Adipocyte (in vitro differentiated cells): ENCODE measurements at regions not wholly inside any gene's neighbourhood (a gene's known extent, or its start where the extent isn't known, plus 50 kb on each side); places are given as distances from the start of the nearest gene placed in this dataset.
"Not testable (repeated sequence)": the region's sequence is repeated elsewhere in the genome, so short reads cannot be mapped to it uniquely, and the experiment has no call there.

Source experiments
- DNase-seq: peaks from one replicate; pipeline ENCODE4 v3.0.0-alpha.2; 2015; ENCODE audit warnings: low read depth
- H3K27me3 ChIP-seq: replicated peaks from 2 replicates; pipeline ENCODE4 v1.7.0; 2013; ENCODE audit warnings: mild to moderate bottlenecking, low read length, moderate library complexity; ENCODE audit not compliant: control insufficient read depth, insufficient read depth
- H3K36me3 ChIP-seq: 2 replicates; pipeline ENCODE4 v1.7.0; 2013; ENCODE audit warnings: low read length, mild to moderate bottlenecking, moderate library complexity; ENCODE audit not compliant: control insufficient read depth, insufficient read depth, severe bottlenecking
- H3K4me1 ChIP-seq: 2 replicates; pipeline ENCODE4 v1.7.0; 2013; ENCODE audit warnings: mild to moderate bottlenecking, low read length, moderate library complexity; ENCODE audit not compliant: control insufficient read depth, insufficient read depth
- H3K4me3 ChIP-seq: 2 replicates; pipeline ENCODE4 v1.7.0; 2013; ENCODE audit warnings: mild to moderate bottlenecking, low read length, moderate library complexity
- H3K9ac ChIP-seq: 2 replicates; pipeline ENCODE4 v1.7.0; 2013; ENCODE audit warnings: mild to moderate bottlenecking, low read length, moderate library complexity
- H3K9me3 ChIP-seq: 2 replicates; pipeline ENCODE4 v1.7.0; 2013; ENCODE audit warnings: mild to moderate bottlenecking, low read length, moderate library complexity; ENCODE audit not compliant: control insufficient read depth

DNA sequence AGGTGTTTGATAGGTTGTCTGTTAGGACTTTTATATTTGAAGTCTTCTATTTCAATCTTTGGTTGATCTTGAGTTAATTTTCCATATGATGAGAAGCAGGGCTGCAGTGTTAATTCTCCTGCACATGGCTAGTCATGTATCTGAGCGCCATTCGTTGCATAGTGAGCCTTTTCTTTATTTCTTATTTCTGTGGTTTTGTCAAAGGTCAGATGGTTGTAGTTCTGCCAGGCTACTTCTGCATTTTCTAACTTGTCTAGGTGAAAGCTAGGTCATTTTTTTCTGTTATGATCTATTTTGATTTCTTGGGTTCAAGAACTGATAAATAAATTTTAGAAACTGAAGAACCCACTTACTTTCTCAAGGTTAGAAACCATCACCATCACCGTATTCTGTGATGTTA is 56.7 kb downstream of the CCDC74A start:
- Histone ChIP-seq H3K36me3 (no peaks in the 10 kb centered on the region), H3K27me3 (peaks cover 19% of the 10 kb centered on the region), H3K9me3 (peaks cover 4% of the 10 kb centered on the region), H3K9ac (no peak overlapping the region), H3K4me3 (no peak overlapping the region), H3K4me1 (no peaks in the 10 kb centered on the region)
- DNase-seq, result no peak

DNA sequence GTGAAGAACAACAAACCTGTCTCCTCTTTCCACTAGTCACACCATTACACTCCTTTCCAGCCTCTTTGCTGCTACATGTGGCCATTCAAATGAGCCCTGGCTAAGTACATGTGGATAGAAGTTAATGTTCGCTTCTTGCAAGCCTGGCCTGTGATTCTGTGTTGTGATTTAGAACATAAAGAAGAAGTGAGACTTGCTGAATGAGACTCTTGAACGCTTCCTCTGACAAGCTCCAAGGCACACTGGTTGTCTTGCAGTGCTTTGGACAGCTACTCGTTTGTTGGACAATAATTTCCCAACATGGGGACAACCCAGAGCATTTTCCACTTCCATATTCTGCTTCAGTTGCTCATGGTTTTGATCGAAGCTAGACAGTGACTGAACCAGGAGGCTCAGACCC is 57.3 kb downstream of the CCDC74A start:
- no peak for DNase-seq

DNA sequence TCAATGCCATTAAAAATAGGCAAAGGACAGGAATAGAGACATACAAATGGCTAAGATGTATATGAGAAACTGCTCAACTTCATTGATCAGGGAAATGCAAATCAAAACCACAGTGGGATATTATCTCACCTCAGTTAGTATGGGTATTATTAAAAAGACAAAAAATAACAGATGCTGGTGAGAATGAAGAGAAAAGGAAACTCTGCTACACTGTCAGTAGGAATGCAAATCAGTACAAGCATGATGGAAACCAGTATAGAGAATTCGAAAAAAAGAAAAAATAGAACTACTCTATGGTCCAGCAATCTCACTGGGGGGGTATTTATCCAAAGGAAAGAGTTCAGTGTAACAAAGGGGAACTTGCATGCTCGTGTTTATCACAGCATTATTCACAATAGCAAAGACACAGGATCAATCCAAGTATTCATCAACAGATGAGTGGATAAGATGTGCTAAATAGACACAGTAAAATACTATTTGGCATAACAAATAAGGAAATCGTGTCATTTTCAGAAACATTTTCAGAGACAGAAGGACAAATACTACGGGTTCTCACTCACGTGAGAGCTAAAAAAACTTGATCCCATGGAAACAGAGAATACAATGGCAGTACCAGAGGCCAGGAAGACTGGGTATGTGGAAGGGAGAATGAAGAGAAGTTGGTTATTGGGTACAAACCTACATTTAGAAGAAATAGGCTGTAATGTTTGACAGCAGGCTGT is 60.6 kb downstream of the CCDC74A start:
- no peak for DNase-seq
- Histone ChIP-seq H3K4me3 (no peak overlapping the region), H3K27me3 (peaks cover 5% of the 10 kb centered on the region), H3K9ac (no peak overlapping the region), H3K4me1 (no peaks in the 10 kb centered on the region), H3K9me3 (no peaks in the 10 kb centered on the region), H3K36me3 (no peaks in the 10 kb centered on the region)

More for the DNA sequence above, 57.3 kb downstream of the CCDC74A start:
- peaks cover 4% of the 10 kb centered on the region for H3K9me3 ChIP-seq
- no peak overlapping the region for H3K9ac ChIP-seq
- peaks cover 19% of the 10 kb centered on the region for H3K27me3 ChIP-seq
- H3K36me3 ChIP-seq, result no peaks in the 10 kb centered on the region
- no peak overlapping the region for H3K4me3 ChIP-seq
- no peaks in the 10 kb centered on the region for H3K4me1 ChIP-seq

DNA sequence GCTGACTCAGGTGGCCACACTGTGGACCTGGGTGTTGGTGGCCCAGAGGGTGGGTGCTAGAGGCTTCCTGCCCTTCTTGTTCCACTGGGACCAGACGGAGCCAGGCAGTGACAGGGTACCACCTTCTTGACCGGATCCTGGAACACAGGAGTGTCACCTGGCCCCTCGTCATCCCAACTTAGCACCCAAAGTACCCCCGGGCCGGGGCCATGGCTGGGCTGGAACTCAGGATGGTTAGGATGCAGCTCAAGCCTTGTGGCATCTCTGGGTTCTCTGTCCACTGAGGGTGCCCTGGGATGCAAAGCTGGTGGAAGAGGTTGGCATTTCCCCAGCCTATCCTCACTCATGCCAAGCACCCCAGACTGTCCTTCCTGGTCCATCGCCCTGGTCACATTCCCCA is 61.4 kb downstream of the CCDC74A start:
- not testable (repeated sequence) for H3K36me3 ChIP-seq, DNase-seq, H3K4me1 ChIP-seq, H3K9me3 ChIP-seq, H3K9ac ChIP-seq, H3K4me3 ChIP-seq, H3K27me3 ChIP-seq

DNA sequence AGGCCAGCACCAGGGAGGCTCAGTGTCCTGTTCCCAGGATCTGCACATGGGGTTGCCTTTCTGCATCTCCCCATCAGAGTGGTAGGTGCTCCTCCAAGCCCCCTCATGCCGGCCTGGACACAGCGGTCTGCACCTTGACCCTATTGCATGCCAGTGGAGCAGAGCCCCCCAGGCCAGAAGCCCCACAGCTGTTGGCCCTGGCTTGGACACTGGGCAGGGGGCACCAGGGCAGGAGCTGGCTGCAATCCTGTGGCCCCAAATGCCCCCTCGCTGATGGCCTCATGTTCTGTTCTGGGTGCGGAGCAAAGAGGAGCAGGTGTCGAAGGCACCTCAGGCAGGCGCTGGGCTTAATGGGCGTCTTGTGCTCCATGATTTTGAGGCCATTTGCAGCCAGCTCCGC is 62.7 kb downstream of the CCDC74A start:
- H3K9me3 ChIP-seq, result no peaks in the 10 kb centered on the region
- no peaks in the 10 kb centered on the region for H3K36me3 ChIP-seq
- H3K4me3 ChIP-seq, result no peak overlapping the region
- DNase-seq, result no peak
- H3K9ac ChIP-seq, result no peak overlapping the region
- no peaks in the 10 kb centered on the region for H3K27me3 ChIP-seq
- no peaks in the 10 kb centered on the region for H3K4me1 ChIP-seq

DNA sequence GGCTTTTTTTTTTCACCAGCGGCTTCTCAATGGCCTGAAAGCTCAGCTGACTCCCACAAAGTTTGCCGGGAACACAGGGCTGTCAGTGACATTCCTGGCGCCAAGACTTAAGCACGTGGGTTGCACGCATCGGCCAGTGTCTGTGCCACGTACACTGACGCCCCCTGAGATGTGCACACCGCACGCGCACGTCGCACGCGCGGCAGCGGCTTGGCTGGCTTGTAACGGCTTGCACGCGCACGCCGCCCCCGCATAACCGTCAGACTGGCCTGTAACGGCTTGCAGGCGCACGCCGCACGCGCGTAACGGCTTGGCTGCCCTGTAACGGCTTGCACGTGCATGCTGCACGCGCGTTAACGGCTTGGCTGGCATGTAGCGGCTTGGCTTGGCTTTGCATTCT is 63.2 kb downstream of the CCDC74A start:
- no peak overlapping the region for H3K4me3 ChIP-seq

DNA sequence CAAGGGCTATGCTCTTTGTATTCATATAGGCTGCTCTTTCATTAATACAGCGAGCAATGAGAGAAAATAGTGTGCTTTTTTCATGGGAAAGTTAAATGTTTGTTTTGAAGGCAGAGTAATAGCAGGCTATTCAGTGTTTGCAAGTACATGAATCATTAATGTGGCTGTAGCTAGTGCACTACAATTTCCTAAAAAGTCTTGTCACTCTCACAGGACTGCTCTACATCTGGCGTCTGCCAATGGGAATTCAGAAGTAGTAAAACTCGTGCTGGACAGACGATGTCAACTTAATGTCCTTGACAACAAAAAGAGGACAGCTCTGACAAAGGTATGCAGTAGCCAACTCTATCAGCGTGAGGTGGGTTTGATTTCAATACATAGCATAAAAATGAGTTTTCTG is 68.9 kb downstream of the CCDC74A start:
- not testable (repeated sequence) for DNase-seq, H3K36me3 ChIP-seq, H3K4me1 ChIP-seq, H3K9me3 ChIP-seq, H3K27me3 ChIP-seq, H3K4me3 ChIP-seq, H3K9ac ChIP-seq

More for the DNA sequence above, 63.2 kb downstream of the CCDC74A start:
- no peaks in the 10 kb centered on the region for H3K9me3 ChIP-seq
- no peaks in the 10 kb centered on the region for H3K4me1 ChIP-seq
- no peak for DNase-seq
- H3K36me3 ChIP-seq, result no peaks in the 10 kb centered on the region
- H3K27me3 ChIP-seq, result no peaks in the 10 kb centered on the region
- H3K9ac ChIP-seq, result no peak overlapping the region

DNA sequence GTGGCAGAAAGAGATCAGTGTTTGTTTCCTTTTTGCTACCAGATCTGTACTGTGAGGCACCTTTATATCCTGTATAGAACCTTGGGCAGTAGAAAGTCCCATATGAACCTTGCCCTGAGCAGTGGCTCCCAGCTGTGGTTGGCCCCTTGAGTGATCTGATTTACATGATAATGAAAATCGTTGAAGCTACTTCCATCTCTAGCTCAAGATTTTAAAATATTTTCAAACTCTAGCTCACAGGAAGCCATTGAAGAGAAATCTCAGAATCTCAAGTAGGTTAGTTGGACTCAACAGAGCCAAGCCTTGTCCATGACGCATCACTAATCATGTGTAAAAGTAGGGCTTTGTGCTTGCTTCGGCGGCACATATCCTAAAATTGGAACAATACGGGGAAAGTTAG is 74.8 kb downstream of the CCDC74A start:
- not testable (repeated sequence) for H3K4me1 ChIP-seq, H3K4me3 ChIP-seq, H3K9me3 ChIP-seq, DNase-seq, H3K36me3 ChIP-seq, H3K27me3 ChIP-seq, H3K9ac ChIP-seq

DNA sequence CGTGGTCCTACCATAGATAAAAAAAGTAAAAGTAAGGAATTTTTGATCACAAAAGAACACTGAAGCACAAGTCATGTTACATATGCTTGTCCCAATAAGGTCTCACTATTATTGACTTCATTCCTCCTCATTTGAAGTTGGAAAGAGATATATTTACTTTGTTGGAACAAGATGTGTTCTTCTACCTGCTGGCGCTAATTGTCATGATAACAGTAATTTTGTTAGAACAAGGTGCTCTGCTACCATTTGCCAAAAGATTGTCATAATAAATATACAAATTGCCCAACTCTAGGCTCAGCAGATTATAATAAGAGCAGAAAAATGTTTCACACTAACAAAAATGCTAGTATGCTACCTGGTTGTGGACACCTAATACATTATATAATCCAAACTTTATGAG is 77.0 kb downstream of the CCDC74A start:
- not testable (repeated sequence) for H3K27me3 ChIP-seq, H3K9me3 ChIP-seq, H3K4me1 ChIP-seq, DNase-seq, H3K4me3 ChIP-seq, H3K9ac ChIP-seq, H3K36me3 ChIP-seq

DNA sequence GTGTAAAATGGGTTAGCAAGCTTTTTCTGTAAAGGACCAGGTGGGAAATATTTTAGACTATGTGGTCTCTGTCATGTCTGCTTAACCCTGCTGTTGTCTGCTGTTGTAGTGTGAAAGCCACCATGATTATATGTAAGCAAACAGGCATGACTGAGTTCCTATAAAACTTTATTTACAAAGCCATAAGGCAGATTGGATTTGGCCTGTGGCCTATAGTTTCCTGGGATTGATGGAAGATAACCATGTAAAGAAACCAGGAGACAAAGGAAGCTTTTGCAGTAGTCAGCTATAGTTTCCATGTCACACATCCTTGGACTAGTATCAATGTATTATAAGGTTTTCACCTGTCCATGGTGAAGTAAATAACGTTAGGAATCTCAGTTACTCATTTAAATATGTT is 78.7 kb downstream of the CCDC74A start:
- H3K4me1 ChIP-seq, H3K9me3 ChIP-seq, DNase-seq, H3K9ac ChIP-seq, H3K4me3 ChIP-seq, H3K36me3 ChIP-seq, H3K27me3 ChIP-seq: not testable (repeated sequence)

DNA sequence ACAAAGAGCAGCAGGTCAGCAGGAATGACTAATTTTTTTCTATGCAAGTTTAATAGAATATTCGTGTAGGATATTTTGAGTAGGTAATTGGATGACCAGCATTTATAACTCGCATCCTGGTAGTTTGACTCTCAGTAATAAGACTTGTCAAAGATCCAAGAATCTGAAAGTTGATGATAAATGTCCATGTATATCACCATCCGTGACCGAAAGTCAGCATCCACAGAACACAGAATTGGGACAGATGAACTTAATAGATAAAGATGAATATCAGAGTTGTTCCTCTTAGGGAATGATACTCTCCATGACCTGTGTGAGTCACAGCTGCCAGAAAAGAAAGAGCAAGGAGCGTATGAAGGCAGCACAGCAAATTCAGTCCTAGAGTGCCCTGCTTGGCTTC is 79.4 kb downstream of the CCDC74A start:
- not testable (repeated sequence) for DNase-seq, H3K4me1 ChIP-seq, H3K36me3 ChIP-seq, H3K9ac ChIP-seq, H3K27me3 ChIP-seq, H3K9me3 ChIP-seq, H3K4me3 ChIP-seq

DNA sequence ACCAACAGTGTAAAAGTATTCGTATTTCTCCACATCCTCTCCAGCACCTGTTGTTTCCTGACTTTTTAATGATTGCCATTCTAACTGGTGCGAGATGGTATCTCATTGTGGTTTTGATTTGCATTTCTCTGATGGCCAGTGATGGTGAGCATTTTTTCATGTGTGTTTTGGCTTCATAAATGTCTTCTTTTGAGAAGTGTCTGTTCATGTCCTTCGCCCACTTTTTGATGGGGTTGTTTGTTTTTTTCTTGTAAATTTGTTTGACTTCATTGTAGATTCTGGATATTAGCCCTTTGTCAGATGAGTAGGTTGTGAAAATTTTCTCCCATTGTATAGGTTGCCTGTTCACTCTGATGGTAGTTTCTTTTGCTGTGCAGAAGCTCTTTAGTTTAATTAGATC is 86.9 kb downstream of the CCDC74A start:
- H3K9me3 ChIP-seq, H3K4me1 ChIP-seq, H3K4me3 ChIP-seq, H3K27me3 ChIP-seq, H3K9ac ChIP-seq, DNase-seq, H3K36me3 ChIP-seq: not testable (repeated sequence)
